ENCODE measurements at regions not wholly inside any gene's neighbourhood (a gene's known extent, or its start where the extent isn't known, plus 50 kb on each side); places are given as distances from the start of the nearest gene placed in this dataset.

DNA sequence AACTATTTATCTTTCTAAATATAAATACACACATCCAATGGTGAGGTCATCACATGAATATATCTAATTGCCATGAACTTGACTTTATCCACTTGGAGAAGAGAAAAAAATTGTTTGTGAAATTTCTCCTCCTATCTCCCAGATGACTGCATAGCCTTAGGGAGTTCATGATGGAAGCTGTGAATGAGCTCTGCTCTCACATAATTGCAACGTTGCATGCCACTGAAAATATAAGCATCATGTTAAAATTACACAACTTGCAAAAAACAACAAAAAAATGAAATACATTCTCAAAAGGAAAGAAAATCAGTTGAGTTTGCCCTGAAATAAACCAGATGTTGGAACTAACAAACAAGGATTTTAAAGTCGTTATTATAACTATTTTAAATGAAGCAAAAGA is 50.6 kb upstream of the OSR1 start:
- DNase-seq = no peak

DNA sequence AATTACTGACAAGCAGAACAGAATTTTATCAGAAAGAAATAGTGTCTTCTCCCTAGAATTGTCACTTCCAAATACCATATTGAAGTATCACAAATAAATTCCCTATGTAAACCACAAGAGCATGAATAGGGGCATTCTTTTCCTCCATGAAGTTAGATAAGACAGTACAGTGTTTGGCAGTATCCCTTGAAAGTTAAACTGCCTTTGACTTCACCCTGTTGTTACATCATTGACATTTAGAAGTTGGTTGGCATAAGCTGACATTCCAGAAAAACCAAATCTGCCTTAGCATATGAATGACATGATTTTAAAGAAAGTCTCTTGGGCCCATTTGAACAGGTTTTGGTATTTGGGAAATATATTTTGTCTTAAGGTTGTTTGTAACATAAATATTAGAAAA is 50.2 kb upstream of the OSR1 start:
- no peak for DNase-seq

All from NCI-H2107 (cell line).